SK-N-SH treated with all-trans-retinoic acid at 6 μM for 48 hours (cell line): ENCODE measurements at regions not wholly inside any gene's neighbourhood (a gene's known extent, or its start where the extent isn't known, plus 50 kb on each side); places are given as distances from the start of the nearest gene placed in this dataset.

Experiments
- ARNTL ChIP-seq: fragments of 450-650 bp; formaldehyde crosslinking; IDR thresholded peaks from 2 replicates; pipeline ENCODE4 v1.5.0; 2020; ENCODE audit warnings: low read depth, mild to moderate bottlenecking, moderate library complexity, borderline replicate concordance
- BACH2 ChIP-seq: fragments of 250-450 bp; sonication (Bioruptor Pico); IDR thresholded peaks from 2 replicates; pipeline ENCODE4 v1.9.0; 2021; ENCODE audit warnings: mild to moderate bottlenecking, borderline replicate concordance
- CREB5 ChIP-seq: fragments of 250-450 bp; sonication (Bioruptor Pico); IDR thresholded peaks from 2 replicates; pipeline ENCODE4 v1.5.1; 2020; ENCODE audit warnings: low read depth, mild to moderate bottlenecking, moderate library complexity
- ESRRG ChIP-seq: fragments of 250-450 bp; sonication (Bioruptor Pico); IDR thresholded peaks from 2 replicates; pipeline ENCODE4 v1.6.1; 2021; ENCODE audit warnings: mild to moderate bottlenecking
- PATZ1 ChIP-seq: fragments of 250-450 bp; sonication (Bioruptor Pico); IDR thresholded peaks from 2 replicates; pipeline ENCODE4 v1.8.0; 2020; ENCODE audit warnings: mild to moderate bottlenecking, moderate library complexity, borderline replicate concordance
- ZFP3 ChIP-seq: fragments of 250-450 bp; sonication (Bioruptor Pico); IDR thresholded peaks from 2 replicates; pipeline ENCODE4 v1.5.0; 2020; ENCODE audit warnings: mild to moderate bottlenecking, moderate library complexity

- TF ChIP-seq ARNTL (CRISPR knock-in tag), result no peak
- TF ChIP-seq BACH2 (CRISPR knock-in tag), result no peak
- TF ChIP-seq ZFP3 (CRISPR knock-in tag), result no peak
- no peak for TF ChIP-seq PATZ1 (CRISPR knock-in tag)
- TF ChIP-seq CREB5, result no peak
- TF ChIP-seq ESRRG, result no peak
Measured at GRCh38 chr3:81087607-81088006, 673.8 kb downstream of the GBE1 start.
